C4-2B (cell line): ENCODE measurements at regions not wholly inside any gene's neighbourhood (a gene's known extent, or its start where the extent isn't known, plus 50 kb on each side); places are given as distances from the start of the nearest gene placed in this dataset.

Experiments used
- CTCF ChIP-seq: fragments of 450-650 bp; conservative IDR thresholded peaks from 2 replicates; pipeline ENCODE4 v1.5.1; 2017; ENCODE audit warnings: mild to moderate bottlenecking
- ZFX ChIP-seq: fragments of 450-650 bp; IDR thresholded peaks from 2 replicates; pipeline ENCODE4 v1.6.1; 2017

- TF ChIP-seq CTCF = no peak
- no peak for TF ChIP-seq ZFX
These were observed 264.8 kb upstream of the LDB2 start for GRCh38 chr4:17163156-17163771.
